ENCODE measurements at regions not wholly inside any gene's neighbourhood (a gene's known extent, or its start where the extent isn't known, plus 50 kb on each side); places are given as distances from the start of the nearest gene placed in this dataset.
"Not testable (repeated sequence)": the region's sequence is repeated elsewhere in the genome, so short reads cannot be mapped to it uniquely, and the experiment has no call there.

DNA sequence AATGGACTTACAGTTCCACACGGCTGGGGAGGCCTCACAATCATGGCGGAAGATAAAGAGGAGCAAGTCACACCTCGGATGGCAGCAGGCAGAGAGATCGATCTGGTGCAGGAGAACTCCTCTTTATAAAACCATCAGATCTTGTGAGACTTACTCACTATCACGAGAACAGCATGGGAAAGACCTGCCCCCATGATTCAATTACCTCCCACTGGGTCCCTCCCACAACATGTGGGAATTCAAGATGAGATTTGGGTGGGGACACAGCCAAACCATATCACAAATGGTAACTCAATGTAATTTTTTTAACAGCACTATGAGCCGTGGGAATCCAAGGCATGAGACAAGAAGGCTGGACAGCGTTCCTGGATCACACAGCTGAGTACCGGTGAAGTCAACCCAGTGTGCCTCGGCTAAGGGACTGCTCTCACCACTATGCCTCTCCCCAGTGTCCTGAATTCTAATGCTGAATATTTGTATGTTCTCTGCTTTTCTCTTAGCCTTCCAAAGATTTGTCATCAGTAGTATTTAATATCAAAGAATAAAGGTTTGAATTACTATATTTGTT is 84.3 kb downstream of the IRS2 start:
- H3K4me3 ChIP-seq (ENCODE audit: low read length in 2 of 2); H3K36me3 ChIP-seq (ENCODE audit: control insufficient read depth in 2 of 2, insufficient read depth in 2 of 2, low read length in 2 of 2); H3K9ac ChIP-seq (ENCODE audit: low read depth in 1 of 2, low read length in 2 of 2); H3K27me3 ChIP-seq (ENCODE audit: control insufficient read depth in 2 of 2, insufficient read depth in 2 of 2, low read length in 2 of 2); H3K27ac ChIP-seq (ENCODE audit: low read depth in 2 of 2, low read length in 2 of 2); H3K9me3 ChIP-seq (ENCODE audit: control insufficient read depth in 2 of 2, low read length in 2 of 2): not testable (repeated sequence)
- peaks cover 13 to 19% of the 10 kb centered on the region in 2 donors for H3K4me1 ChIP-seq (ENCODE audit: control insufficient read depth in 2 of 2, insufficient read depth in 2 of 2, low read length in 2 of 2)

DNA sequence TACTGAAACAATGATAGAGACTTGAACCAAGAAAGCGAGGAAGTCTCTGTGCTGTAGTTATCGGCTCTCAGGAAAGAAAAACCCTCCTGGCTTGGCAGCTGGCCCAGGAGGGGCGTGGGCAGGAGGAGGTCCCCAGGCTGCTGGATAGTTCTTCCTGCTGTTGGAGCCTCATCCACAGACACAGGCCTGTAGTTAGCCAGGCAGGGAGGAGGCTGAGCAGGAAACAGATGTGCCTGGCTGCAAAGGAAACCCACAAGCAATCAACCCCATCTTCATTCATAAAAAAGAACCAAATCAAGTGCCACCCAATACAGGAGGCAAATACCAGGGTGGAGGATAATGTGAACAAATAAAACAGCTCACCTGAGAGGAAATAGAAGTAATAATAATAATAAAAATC is 86.2 kb downstream of the IRS2 start:
- peaks cover 10 to 16% of the 10 kb centered on the region in 2 donors for H3K4me1 ChIP-seq (ENCODE audit: control insufficient read depth in 2 of 2, insufficient read depth in 2 of 2, low read length in 2 of 2)
- H3K27me3 ChIP-seq (ENCODE audit: control insufficient read depth in 2 of 2, insufficient read depth in 2 of 2, low read length in 2 of 2), result no peaks in the 10 kb centered on the region
- H3K4me3 ChIP-seq (ENCODE audit: low read length in 2 of 2), result no peak overlapping the region
- no peaks in the 10 kb centered on the region for H3K36me3 ChIP-seq (ENCODE audit: control insufficient read depth in 2 of 2, insufficient read depth in 2 of 2, low read length in 2 of 2)
- peak overlapping the region; percentile 46 to 59 for H3K27ac ChIP-seq (ENCODE audit: low read depth in 2 of 2, low read length in 2 of 2)
- H3K9me3 ChIP-seq (ENCODE audit: control insufficient read depth in 2 of 2, low read length in 2 of 2), result no peaks in the 10 kb centered on the region
- H3K9ac ChIP-seq (ENCODE audit: low read depth in 1 of 2, low read length in 2 of 2), result no peak overlapping the region

DNA sequence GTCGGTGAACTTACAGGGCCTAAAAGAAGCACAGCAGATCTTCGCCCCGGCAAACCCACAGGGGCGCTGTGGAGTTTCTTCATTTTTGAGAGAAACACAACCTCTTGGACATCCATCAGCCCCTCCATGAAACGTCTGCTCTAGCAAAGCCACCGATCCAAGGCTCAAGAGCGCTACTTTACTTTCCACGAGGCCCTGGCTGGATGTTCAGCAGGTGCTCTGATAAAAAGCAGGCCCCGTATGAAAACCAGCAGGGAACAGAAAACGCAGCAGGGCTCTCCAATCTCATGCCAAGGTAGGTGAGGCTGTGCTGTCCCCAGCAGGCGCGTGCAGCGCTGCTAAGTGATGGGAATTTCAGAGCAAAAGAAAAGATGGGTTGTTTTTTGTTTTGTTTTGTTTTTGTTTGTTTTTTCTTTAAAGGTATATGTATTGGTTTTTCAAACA is 86.7 kb downstream of the IRS2 start:
- peak overlapping the region; percentile 46 to 59 for H3K27ac ChIP-seq (ENCODE audit: low read depth in 2 of 2, low read length in 2 of 2)
- peak overlapping the region in 1 of 2 donors; percentile 12 for H3K9ac ChIP-seq (ENCODE audit: low read depth in 1 of 2, low read length in 2 of 2)
- H3K4me1 ChIP-seq (ENCODE audit: control insufficient read depth in 2 of 2, insufficient read depth in 2 of 2, low read length in 2 of 2), result peaks cover 8 to 13% of the 10 kb centered on the region in 2 donors
- no peaks in the 10 kb centered on the region for H3K36me3 ChIP-seq (ENCODE audit: control insufficient read depth in 2 of 2, insufficient read depth in 2 of 2, low read length in 2 of 2)
- no peaks in the 10 kb centered on the region for H3K9me3 ChIP-seq (ENCODE audit: control insufficient read depth in 2 of 2, low read length in 2 of 2)
- H3K27me3 ChIP-seq (ENCODE audit: control insufficient read depth in 2 of 2, insufficient read depth in 2 of 2, low read length in 2 of 2), result no peaks in the 10 kb centered on the region
- no peak overlapping the region for H3K4me3 ChIP-seq (ENCODE audit: low read length in 2 of 2)

DNA sequence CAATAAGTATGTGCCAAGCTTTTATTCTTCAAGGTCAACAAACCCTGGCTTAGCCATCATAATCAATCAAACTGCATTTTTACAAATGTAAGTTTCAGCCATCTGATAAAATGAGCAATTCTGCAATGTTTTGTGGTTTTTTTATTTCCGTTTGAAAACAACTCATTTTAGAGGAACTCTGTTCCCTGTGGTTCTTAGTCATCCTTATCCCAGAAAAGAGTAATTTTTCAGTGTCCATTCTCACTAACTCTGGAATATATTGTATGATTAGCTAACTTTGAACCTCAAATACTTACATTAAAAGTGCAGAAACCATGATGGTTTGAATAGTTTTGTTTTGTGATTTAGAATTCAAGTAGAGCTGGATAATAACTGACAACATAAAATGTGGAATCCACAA is 87.6 kb downstream of the IRS2 start:
- Histone ChIP-seq H3K27me3 (ENCODE audit: control insufficient read depth in 2 of 2, insufficient read depth in 2 of 2, low read length in 2 of 2) (no peaks in the 10 kb centered on the region), H3K9me3 (ENCODE audit: control insufficient read depth in 2 of 2, low read length in 2 of 2) (no peaks in the 10 kb centered on the region), H3K9ac (ENCODE audit: low read depth in 1 of 2, low read length in 2 of 2) (no peak overlapping the region), H3K4me1 (ENCODE audit: control insufficient read depth in 2 of 2, insufficient read depth in 2 of 2, low read length in 2 of 2) (peaks cover 8 to 9% of the 10 kb centered on the region in 2 donors), H3K36me3 (ENCODE audit: control insufficient read depth in 2 of 2, insufficient read depth in 2 of 2, low read length in 2 of 2) (no peaks in the 10 kb centered on the region), H3K27ac (ENCODE audit: low read depth in 2 of 2, low read length in 2 of 2) (no peak overlapping the region), H3K4me3 (ENCODE audit: low read length in 2 of 2) (no peak overlapping the region)

DNA sequence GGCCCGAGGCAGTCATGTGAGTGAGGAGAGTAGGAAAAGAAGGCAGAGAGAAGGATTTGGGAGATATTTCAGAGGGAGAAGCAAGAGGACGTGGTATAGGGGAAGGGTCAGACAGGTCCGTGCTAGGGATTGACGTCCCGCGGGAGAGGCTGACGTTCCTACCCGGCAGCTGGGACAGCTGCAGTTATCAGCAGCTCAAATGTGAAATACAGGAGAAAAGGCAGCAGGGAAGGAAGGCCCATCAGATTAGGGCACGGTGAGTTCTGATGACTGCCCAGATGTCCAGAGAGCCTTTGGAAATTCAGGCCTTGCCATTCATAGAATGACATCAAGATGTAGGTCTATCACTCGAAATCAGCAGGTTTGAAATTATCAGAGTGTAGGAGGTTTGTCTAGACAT is 88.4 kb downstream of the IRS2 start:
- no peaks in the 10 kb centered on the region for H3K36me3 ChIP-seq (ENCODE audit: control insufficient read depth in 2 of 2, insufficient read depth in 2 of 2, low read length in 2 of 2)
- H3K27ac ChIP-seq (ENCODE audit: low read depth in 2 of 2, low read length in 2 of 2), result no peak overlapping the region

DNA sequence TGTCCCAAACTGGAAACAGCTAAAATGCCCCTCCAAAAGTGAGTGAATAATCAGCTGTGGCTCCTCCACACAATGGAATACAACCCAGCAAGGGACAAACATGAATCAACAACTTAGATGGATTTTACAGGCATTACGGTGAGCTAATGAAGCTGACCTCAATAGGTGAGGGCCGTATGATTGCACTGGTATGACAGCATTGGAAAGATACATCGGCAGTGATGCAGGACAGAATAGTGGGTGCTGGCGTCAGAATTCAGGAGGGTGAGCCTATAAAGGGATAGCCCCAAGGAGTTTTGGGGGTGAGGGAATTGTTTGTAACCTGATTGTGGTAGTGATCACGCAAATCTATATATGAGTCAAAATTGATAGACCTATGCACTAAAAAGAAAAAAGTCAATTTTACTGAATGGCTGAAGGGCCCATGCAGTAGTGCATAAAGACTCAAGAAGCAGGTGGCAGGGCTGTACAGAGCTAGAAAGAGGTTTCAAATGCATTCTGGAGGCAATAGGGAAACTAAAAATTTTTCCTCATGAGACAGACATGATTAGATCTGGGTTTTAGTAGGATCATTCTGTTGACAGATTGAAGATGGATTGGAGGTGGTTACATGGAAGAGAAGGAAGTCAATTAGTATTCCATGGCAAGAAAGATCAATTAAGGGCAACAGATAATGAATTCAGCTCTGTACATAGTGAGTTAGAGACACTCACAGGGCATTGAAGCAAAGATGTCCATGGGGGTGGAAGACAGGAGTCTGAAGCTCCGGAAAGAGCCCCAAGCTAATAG is 90.8 kb downstream of the IRS2 start:
- Histone ChIP-seq H3K4me1 (ENCODE audit: control insufficient read depth in 2 of 2, insufficient read depth in 2 of 2, low read length in 2 of 2) (peaks cover 8 to 9% of the 10 kb centered on the region in 2 donors), H3K36me3 (ENCODE audit: control insufficient read depth in 2 of 2, insufficient read depth in 2 of 2, low read length in 2 of 2) (no peaks in the 10 kb centered on the region), H3K9me3 (ENCODE audit: control insufficient read depth in 2 of 2, low read length in 2 of 2) (no peaks in the 10 kb centered on the region), H3K27ac (ENCODE audit: low read depth in 2 of 2, low read length in 2 of 2) (no peak overlapping the region), H3K9ac (ENCODE audit: low read depth in 1 of 2, low read length in 2 of 2) (no peak overlapping the region), H3K27me3 (ENCODE audit: control insufficient read depth in 2 of 2, insufficient read depth in 2 of 2, low read length in 2 of 2) (no peaks in the 10 kb centered on the region), H3K4me3 (ENCODE audit: low read length in 2 of 2) (no peak overlapping the region)

More for the DNA sequence above, 88.4 kb downstream of the IRS2 start:
- H3K27me3 ChIP-seq (ENCODE audit: control insufficient read depth in 2 of 2, insufficient read depth in 2 of 2, low read length in 2 of 2), result no peaks in the 10 kb centered on the region
- H3K9ac ChIP-seq (ENCODE audit: low read depth in 1 of 2, low read length in 2 of 2), result no peak overlapping the region
- no peak overlapping the region for H3K4me3 ChIP-seq (ENCODE audit: low read length in 2 of 2)
- peaks cover 8 to 9% of the 10 kb centered on the region in 2 donors for H3K4me1 ChIP-seq (ENCODE audit: control insufficient read depth in 2 of 2, insufficient read depth in 2 of 2, low read length in 2 of 2)
- no peaks in the 10 kb centered on the region for H3K9me3 ChIP-seq (ENCODE audit: control insufficient read depth in 2 of 2, low read length in 2 of 2)

DNA sequence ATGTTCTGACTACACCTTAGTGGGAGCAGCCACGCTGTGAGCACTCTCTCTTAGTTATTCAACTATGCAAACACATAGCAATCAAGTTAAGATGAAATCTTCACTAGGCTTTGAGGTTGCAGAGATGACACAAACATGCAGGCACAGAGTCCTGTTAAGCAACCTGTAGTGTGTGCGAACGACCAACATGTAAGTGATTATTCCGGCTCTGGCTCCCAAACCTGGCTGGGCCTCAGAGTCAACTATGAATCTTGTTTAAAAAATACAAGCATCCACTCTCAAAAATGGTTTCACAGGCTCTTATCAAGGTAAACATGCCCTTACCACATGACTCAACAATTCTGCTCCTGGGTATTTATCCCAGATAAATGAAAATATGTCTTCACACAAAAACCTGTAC is 91.4 kb downstream of the IRS2 start:
- H3K4me3 ChIP-seq (ENCODE audit: low read length in 2 of 2), result no peak overlapping the region
- no peaks in the 10 kb centered on the region for H3K27me3 ChIP-seq (ENCODE audit: control insufficient read depth in 2 of 2, insufficient read depth in 2 of 2, low read length in 2 of 2)
- peaks cover 7 to 8% of the 10 kb centered on the region in 2 donors for H3K4me1 ChIP-seq (ENCODE audit: control insufficient read depth in 2 of 2, insufficient read depth in 2 of 2, low read length in 2 of 2)
- H3K27ac ChIP-seq (ENCODE audit: low read depth in 2 of 2, low read length in 2 of 2), result no peak overlapping the region
- H3K9ac ChIP-seq (ENCODE audit: low read depth in 1 of 2, low read length in 2 of 2), result no peak overlapping the region
- no peaks in the 10 kb centered on the region for H3K9me3 ChIP-seq (ENCODE audit: control insufficient read depth in 2 of 2, low read length in 2 of 2)
- no peaks in the 10 kb centered on the region for H3K36me3 ChIP-seq (ENCODE audit: control insufficient read depth in 2 of 2, insufficient read depth in 2 of 2, low read length in 2 of 2)

DNA sequence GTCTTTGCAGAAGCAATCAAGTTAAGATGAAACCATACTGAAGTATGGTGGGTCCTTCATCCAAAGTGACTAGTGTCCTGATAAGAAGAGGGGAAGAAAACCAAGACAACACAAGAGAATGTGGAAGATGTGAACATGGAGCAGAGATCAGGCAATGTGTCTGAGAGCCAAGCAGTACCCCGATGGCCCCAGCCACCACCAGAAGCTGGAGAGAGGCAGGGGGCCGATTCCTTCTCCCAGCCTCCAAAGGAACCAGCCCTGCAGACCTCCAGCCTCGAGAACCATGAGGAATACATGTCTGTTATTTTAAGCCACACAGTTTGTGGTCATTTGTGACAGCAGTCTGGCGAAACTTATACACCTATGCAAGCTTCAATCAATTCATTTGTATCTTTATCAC is 93.2 kb downstream of the IRS2 start:
- Histone ChIP-seq H3K27me3 (ENCODE audit: control insufficient read depth in 2 of 2, insufficient read depth in 2 of 2, low read length in 2 of 2) (no peaks in the 10 kb centered on the region), H3K9ac (ENCODE audit: low read depth in 1 of 2, low read length in 2 of 2) (no peak overlapping the region), H3K9me3 (ENCODE audit: control insufficient read depth in 2 of 2, low read length in 2 of 2) (no peaks in the 10 kb centered on the region), H3K36me3 (ENCODE audit: control insufficient read depth in 2 of 2, insufficient read depth in 2 of 2, low read length in 2 of 2) (no peaks in the 10 kb centered on the region), H3K27ac (ENCODE audit: low read depth in 2 of 2, low read length in 2 of 2) (no peak overlapping the region), H3K4me3 (ENCODE audit: low read length in 2 of 2) (no peak overlapping the region), H3K4me1 (ENCODE audit: control insufficient read depth in 2 of 2, insufficient read depth in 2 of 2, low read length in 2 of 2) (peaks cover 4 to 7% of the 10 kb centered on the region in 2 donors)

DNA sequence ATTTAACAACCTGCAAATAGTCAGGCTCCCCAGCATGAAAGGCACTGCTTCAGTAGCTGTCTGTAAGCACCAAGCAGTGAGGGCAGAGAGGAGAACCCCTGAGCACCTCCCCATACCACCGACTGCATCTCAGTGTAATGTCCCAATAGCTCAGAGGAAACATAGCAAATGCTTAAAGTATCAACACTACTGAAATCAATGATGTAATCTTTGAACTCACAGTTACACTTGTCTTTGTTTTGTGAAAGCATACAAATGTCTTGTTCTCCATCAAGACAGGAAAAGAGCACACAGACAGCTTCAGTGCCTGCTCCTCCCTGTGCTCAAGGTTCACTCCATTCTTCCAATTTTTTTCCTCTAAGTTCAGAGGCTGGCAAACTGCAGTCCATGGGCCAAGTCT is 94.7 kb downstream of the IRS2 start:
- H3K9ac ChIP-seq (ENCODE audit: low read depth in 1 of 2, low read length in 2 of 2), result no peak overlapping the region
- no peak overlapping the region for H3K27ac ChIP-seq (ENCODE audit: low read depth in 2 of 2, low read length in 2 of 2)
- peaks cover 10 to 16% of the 10 kb centered on the region in 2 donors for H3K4me1 ChIP-seq (ENCODE audit: control insufficient read depth in 2 of 2, insufficient read depth in 2 of 2, low read length in 2 of 2)
- H3K27me3 ChIP-seq (ENCODE audit: control insufficient read depth in 2 of 2, insufficient read depth in 2 of 2, low read length in 2 of 2), result no peaks in the 10 kb centered on the region
- no peaks in the 10 kb centered on the region for H3K36me3 ChIP-seq (ENCODE audit: control insufficient read depth in 2 of 2, insufficient read depth in 2 of 2, low read length in 2 of 2)
- no peaks in the 10 kb centered on the region for H3K9me3 ChIP-seq (ENCODE audit: control insufficient read depth in 2 of 2, low read length in 2 of 2)
- no peak overlapping the region for H3K4me3 ChIP-seq (ENCODE audit: low read length in 2 of 2)

DNA sequence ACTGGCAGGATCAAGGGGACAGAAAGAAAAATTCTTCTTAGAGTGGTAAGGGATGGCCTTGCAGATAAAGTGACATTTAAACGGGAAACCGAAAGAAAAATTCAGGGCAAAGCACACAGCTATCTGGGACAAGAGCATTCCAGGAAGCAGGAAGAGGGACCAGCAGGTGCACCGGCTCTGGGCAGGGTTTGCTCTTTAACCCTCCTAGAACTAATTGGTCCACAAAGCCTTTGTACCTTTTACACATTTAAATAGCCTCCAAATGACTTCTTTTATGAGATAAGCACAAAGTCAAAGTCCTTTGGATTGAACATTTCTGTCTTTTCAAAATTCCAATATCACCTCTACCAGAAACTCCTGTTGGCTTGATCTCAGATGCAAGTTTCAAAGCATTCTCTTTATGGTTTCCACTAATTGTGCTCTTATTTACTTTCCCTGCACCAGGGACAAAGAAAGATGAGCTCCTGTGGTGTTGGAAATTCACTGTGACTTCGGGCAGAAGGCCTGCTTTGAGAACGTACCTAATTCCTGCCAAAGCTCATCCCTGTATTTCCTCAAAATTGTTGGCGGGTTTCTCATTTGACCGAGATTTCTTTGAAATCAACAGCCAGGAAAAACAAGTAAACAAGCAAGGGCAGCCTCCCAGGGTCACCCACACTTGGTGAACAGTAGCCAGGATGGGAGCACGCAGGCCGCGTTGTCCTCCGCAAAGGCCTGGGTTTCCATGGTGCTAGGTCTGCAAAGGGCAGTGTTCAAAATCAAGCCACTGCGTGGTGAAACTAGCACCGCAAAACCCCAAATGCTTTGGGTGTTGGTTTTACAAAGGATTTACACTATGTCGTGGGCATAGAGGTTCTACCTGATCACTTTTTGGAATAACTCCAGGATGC is 98.6 kb downstream of the IRS2 start:
- Histone ChIP-seq H3K9me3 (ENCODE audit: control insufficient read depth in 2 of 2, low read length in 2 of 2) (no peaks in the 10 kb centered on the region), H3K27ac (ENCODE audit: low read depth in 2 of 2, low read length in 2 of 2) (peak overlapping the region; percentile 65 to 74), H3K9ac (ENCODE audit: low read depth in 1 of 2, low read length in 2 of 2) (no peak overlapping the region), H3K36me3 (ENCODE audit: control insufficient read depth in 2 of 2, insufficient read depth in 2 of 2, low read length in 2 of 2) (no peaks in the 10 kb centered on the region), H3K27me3 (ENCODE audit: control insufficient read depth in 2 of 2, insufficient read depth in 2 of 2, low read length in 2 of 2) (no peaks in the 10 kb centered on the region), H3K4me1 (ENCODE audit: control insufficient read depth in 2 of 2, insufficient read depth in 2 of 2, low read length in 2 of 2) (peaks cover 30 to 45% of the 10 kb centered on the region in 2 donors), H3K4me3 (ENCODE audit: low read length in 2 of 2) (peak overlapping the region; percentile 31 to 32)
